DOHH2 (cell line): ENCODE measurements at regions not wholly inside any gene's neighbourhood (a gene's known extent, or its start where the extent isn't known, plus 50 kb on each side); places are given as distances from the start of the nearest gene placed in this dataset.

Experiments
- EZH2phosphoT487 ChIP-seq: fragments of 200-600 bp; sonication (generic); IDR thresholded peaks from 2 replicates; pipeline ENCODE4 v1.6.1; 2017; ENCODE audit warnings: borderline replicate concordance, mild to moderate bottlenecking, antibody characterized with exemption, low read length, moderate library complexity, mixed read lengths
- TF ChIP-seq, protein P1 (sequence below): fragments of 200-600 bp; sonication (generic); IDR thresholded peaks from one replicate; pipeline ENCODE4 v1.5.1; 2014; ENCODE audit warnings: antibody characterized with exemption, mild to moderate bottlenecking, low read depth, low read length; ENCODE audit not compliant: poor library complexity, severe bottlenecking

DNA sequence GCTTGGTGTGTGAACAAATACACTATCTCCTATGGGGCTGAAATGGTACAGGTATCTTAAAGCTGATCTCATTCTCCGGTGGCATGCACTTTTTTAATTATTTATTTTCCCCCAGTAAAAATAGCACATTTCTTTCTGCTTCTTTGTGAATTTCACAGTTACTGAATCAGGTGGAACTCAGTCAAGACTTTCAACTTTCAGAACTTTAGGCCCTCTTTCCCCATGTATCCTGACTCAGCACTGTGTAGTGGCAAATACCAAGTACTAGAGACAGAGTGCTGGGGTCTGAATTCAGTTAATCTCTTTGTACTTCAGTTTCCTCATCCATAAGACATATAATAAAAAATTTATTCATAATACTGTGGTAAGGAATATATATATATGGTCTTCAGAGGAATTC is 223.9 kb downstream of the CSNK2A3 start:
- TF ChIP-seq, protein P1, sequence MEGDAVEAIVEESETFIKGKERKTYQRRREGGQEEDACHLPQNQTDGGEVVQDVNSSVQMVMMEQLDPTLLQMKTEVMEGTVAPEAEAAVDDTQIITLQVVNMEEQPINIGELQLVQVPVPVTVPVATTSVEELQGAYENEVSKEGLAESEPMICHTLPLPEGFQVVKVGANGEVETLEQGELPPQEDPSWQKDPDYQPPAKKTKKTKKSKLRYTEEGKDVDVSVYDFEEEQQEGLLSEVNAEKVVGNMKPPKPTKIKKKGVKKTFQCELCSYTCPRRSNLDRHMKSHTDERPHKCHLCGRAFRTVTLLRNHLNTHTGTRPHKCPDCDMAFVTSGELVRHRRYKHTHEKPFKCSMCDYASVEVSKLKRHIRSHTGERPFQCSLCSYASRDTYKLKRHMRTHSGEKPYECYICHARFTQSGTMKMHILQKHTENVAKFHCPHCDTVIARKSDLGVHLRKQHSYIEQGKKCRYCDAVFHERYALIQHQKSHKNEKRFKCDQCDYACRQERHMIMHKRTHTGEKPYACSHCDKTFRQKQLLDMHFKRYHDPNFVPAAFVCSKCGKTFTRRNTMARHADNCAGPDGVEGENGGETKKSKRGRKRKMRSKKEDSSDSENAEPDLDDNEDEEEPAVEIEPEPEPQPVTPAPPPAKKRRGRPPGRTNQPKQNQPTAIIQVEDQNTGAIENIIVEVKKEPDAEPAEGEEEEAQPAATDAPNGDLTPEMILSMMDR = no peak
- TF ChIP-seq EZH2phosphoT487 = no peak
